Epithelial cell of proximal tubule (primary cell): ENCODE measurements at regions not wholly inside any gene's neighbourhood (a gene's known extent, or its start where the extent isn't known, plus 50 kb on each side); places are given as distances from the start of the nearest gene placed in this dataset.

Experiments
- DNase-seq: peaks from one replicate; pipeline ENCODE4 v3.0.0-alpha.2; 2011; ENCODE audit warnings: low read depth
- H3K4me3 ChIP-seq: 2 replicates; pipeline ENCODE4 v1.5.1; 2011; ENCODE audit warnings: low read depth, mild to moderate bottlenecking, low read length
- TF ChIP-seq, protein P1 (sequence below): conservative IDR thresholded peaks from 2 replicates; pipeline ENCODE4 v1.5.1; 2012; ENCODE audit warnings: low read depth, mild to moderate bottlenecking, low read length

DNA sequence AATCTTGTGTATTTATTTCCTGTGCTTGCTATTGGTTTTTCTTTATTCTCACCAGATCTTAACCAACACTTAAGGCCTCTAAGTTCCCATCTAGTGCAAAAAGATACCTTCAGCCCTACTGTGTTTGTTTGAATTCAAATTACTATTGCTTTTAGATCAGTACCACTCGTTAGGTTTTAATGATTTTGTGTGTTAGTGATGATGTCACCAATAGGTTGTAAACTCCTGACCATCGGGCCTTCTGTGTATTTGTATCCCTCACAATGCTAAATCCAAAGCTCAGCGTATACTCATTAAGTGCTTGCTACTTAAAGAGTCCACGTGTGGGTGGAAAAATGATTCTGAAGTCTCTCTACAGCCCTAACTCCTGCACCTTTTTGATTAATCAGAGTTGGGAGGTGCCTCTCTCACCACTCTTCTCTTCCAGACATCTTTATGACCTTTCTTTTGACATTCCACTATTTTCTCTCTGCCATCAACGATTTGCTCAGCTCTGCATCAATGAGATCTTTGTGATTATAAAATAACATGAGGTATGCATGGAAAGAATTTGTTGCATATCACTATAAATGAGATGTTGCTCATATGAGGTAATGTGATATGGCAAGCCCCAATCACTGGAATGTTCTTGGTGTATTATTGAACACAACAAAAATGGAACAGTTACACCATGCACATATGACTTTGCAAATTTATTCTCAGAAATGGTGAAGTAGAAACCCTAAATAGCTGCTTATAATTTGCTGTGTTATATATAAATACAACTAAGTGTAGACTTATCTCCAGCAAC, 55.1 kb upstream of the LAMA2 start:
- TF ChIP-seq, protein P1, sequence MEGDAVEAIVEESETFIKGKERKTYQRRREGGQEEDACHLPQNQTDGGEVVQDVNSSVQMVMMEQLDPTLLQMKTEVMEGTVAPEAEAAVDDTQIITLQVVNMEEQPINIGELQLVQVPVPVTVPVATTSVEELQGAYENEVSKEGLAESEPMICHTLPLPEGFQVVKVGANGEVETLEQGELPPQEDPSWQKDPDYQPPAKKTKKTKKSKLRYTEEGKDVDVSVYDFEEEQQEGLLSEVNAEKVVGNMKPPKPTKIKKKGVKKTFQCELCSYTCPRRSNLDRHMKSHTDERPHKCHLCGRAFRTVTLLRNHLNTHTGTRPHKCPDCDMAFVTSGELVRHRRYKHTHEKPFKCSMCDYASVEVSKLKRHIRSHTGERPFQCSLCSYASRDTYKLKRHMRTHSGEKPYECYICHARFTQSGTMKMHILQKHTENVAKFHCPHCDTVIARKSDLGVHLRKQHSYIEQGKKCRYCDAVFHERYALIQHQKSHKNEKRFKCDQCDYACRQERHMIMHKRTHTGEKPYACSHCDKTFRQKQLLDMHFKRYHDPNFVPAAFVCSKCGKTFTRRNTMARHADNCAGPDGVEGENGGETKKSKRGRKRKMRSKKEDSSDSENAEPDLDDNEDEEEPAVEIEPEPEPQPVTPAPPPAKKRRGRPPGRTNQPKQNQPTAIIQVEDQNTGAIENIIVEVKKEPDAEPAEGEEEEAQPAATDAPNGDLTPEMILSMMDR: no peak
- H3K4me3 ChIP-seq: no peak overlapping the region
- DNase-seq: no peak

DNA sequence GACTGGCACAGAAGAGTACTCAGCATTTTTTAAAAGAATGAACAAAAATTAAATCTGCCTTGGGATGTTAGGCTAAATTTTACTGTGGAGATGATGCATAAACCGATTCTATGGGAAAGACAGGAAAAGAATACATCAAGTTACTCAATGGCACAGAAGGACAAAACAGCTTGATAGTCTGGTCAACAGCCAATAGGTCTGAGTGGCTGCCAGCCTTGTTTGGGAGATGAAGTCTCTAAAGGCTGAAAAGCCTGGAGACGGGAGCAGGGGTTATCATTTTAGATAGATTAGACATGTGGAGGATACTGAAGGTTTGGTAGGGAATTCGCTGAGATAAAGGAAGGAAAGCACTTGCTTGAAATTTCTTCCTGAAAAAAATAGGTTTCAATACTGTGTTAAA, 56.3 kb upstream of the LAMA2 start:
- DNase-seq: no peak
- H3K4me3 ChIP-seq: no peak overlapping the region
- TF ChIP-seq, protein P1: no peak

DNA sequence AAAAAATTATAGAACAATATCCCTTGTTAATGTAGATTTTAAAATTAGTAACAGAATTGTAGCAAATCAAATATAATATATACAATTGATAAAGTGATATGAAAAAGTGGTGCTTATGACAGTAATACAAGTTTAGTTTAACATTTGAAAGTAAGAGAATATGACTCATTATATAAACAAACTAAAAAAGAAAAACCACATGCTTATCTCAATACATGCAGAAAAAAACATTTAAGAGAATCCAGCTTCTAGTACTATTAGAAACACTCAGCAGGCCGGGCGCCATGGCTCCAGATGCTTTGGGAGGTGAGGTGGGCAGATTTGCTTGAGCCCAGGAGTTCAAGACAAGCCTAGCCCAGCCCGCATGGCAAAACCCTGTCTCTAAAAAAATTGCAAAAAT, 60.7 kb upstream of the LAMA2 start:
- DNase-seq: no peak
- no peak overlapping the region for H3K4me3 ChIP-seq
- TF ChIP-seq, protein P1: no peak

DNA sequence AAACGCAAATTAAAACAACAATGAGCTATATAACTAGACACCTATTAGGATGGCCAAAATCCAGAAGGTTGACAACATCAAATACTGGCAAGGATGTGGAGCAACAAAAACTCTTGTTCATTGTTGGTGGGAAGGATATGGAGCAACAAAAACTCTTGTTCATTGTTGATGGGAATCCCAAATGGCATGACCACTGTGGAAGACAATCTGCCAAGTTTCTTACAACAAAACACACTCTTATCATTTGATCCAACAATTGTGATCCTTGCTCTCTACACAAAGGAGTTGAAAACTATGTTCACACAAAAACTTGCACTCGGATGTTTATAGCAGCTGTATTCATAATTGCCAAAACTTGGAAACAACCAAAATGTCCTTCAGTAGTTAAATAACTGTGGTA, 61.8 kb upstream of the LAMA2 start:
- DNase-seq: no peak
- TF ChIP-seq, protein P1: no peak
- H3K4me3 ChIP-seq: no peak overlapping the region

DNA sequence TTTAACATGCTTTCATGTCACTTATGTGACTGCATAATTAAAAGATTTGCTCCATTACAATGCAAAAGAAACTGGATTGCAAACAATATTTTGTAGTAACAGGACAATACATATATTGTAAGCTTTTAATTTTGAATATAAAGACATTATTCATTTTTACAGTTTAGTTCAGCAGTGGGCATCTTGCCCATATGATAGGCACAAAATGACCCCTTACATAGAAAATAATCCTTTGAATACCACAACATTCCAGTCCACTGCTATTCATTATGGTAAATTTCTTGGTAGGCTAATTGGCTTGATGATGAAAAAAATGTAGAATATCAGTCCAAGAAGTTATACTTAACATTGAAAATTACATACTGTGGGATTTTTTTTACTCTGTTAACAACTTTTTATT, 74.1 kb upstream of the LAMA2 start:
- H3K4me3 ChIP-seq: no peak overlapping the region
- no peak for DNase-seq
- TF ChIP-seq, protein P1: no peak

DNA sequence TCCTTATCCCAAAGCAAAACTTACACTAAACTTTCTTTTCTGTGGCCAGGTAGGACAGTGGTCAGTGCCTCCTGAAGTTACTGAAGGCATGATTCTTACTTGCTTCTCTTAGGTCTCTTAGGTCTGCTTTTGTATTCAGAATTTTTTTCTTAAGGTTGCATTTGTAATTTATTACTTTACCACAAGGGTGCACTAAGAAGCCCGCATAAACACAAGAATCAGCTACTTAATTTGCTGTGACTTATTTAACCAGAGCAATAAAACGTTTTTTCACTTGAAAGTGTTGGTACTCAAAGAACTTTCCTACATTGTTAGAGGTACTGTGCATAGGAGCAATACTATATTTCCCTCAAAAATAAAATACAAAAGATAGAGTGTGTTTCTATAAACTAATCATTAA, 75.4 kb upstream of the LAMA2 start:
- DNase-seq: peak; percentile 9
- TF ChIP-seq, protein P1: peak; percentile 59
- no peak overlapping the region for H3K4me3 ChIP-seq

DNA sequence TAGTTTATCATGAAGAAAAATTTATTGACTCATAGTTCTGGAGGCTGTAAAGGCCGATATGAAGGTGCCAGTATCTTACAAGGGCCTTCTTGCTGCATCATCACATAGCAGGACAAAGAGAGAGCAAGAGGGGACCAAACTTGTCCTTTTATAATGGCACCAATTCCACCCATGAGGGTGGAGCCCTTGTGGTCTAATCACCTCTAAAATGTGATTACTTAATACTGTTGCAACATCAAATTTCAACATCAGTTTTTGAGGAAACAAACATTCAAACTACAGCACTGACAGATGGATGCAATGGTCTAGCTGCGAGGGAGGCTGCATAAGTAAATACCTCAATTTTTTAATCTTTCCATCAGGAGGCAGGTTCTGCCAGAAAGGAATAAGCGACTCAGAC, 76.7 kb upstream of the LAMA2 start:
- no peak overlapping the region for H3K4me3 ChIP-seq
- TF ChIP-seq, protein P1: no peak
- no peak for DNase-seq
